GM21737 (cell line): ENCODE measurements at regions not wholly inside any gene's neighbourhood (a gene's known extent, or its start where the extent isn't known, plus 50 kb on each side); places are given as distances from the start of the nearest gene placed in this dataset.

Experiments
- ATAC-seq: cut with Tn5 transposase; IDR thresholded peaks from one replicate; pipeline ENCODE4 v1.9.1; 2021; ENCODE audit warnings: mild to moderate bottlenecking, moderate library complexity; ENCODE audit not compliant: unreplicated experiment

GRCh38 chr1:94620345-94621031 is 78.9 kb upstream of the F3 start:
- no peak for ATAC-seq

GRCh38 chr1:94619731-94620130 is 78.2 kb upstream of the F3 start:
- ATAC-seq, result no peak

GRCh38 chr1:94617957-94618739 is 76.6 kb upstream of the F3 start:
- no peak for ATAC-seq

- no peak for ATAC-seq
Observed at GRCh38 chr1:94617134-94617805, 75.7 kb upstream of the F3 start.

- no peak for ATAC-seq
Observed at GRCh38 chr1:94616506-94616905, 74.9 kb upstream of the F3 start.

- no peak for ATAC-seq
Observed at GRCh38 chr1:94614996-94615395, 73.4 kb upstream of the F3 start.

GRCh38 chr1:94614168-94614815 is 72.7 kb upstream of the F3 start:
- no peak for ATAC-seq

- no peak for ATAC-seq
Observed at GRCh38 chr1:94612525-94613204, 71.1 kb upstream of the F3 start.

- no peak for ATAC-seq
Observed at GRCh38 chr1:94611681-94612475, 70.3 kb upstream of the F3 start.

- ATAC-seq, result no peak
Observed at GRCh38 chr1:94609619-94610018, 68.1 kb upstream of the F3 start.

GRCh38 chr1:94608852-94609530 is 67.4 kb upstream of the F3 start:
- ATAC-seq, result no peak

GRCh38 chr1:94608142-94608851 is 66.7 kb upstream of the F3 start:
- ATAC-seq, result no peak

GRCh38 chr1:94607398-94607797 is 65.8 kb upstream of the F3 start:
- ATAC-seq, result no peak

- no peak for ATAC-seq
Observed at GRCh38 chr1:94606471-94606870, 64.9 kb upstream of the F3 start.

GRCh38 chr1:94603663-94604062 is 62.1 kb upstream of the F3 start:
- ATAC-seq, result no peak

- ATAC-seq, result no peak
Observed at GRCh38 chr1:94602802-94603625, 61.5 kb upstream of the F3 start.

- no peak for ATAC-seq
Observed at GRCh38 chr1:94602316-94602715, 60.8 kb upstream of the F3 start.

GRCh38 chr1:94600556-94600955 is 59.0 kb upstream of the F3 start:
- no peak for ATAC-seq
